IMR-90 (cell line): ENCODE measurements at regions not wholly inside any gene's neighbourhood (a gene's known extent, or its start where the extent isn't known, plus 50 kb on each side); places are given as distances from the start of the nearest gene placed in this dataset.

Experiments
- ATAC-seq: fragments of 200-7000 bp; cut with Tn5 transposase; 2 replicates; pipeline ENCODE4 v1.9.1; 2020; ENCODE audit warnings: low read depth, mild to moderate bottlenecking, moderate library complexity
- BruUV-seq: library from RNA; stranded (reverse); fragments of 400-500 nt; replicated peaks from 2 replicates; lab custom pipeline; 2021; lab: Mats Ljungman, UMichigan
- CTCF ChIA-PET: fragments of 300-600 bp; formaldehyde crosslinking; extraction: SDS; loops from one replicate; lab custom pipeline; 2021; ENCODE audit warnings: antibody characterized with exemption; lab: Yijun Ruan, JAX
- POLR2A ChIA-PET: fragments of 300-600 bp; sonication (Branson Sonifier 250); formaldehyde crosslinking; loops from one replicate; lab custom pipeline; 2022; ENCODE audit warnings: antibody characterized with exemption; ENCODE audit not compliant: unreplicated experiment; lab: Charles Lee
- DNase-seq: peaks from one replicate; pipeline ENCODE4 v3.0.0; 2013
- H2AFZ ChIP-seq: replicated peaks from 2 replicates; pipeline ENCODE3; 2013; ENCODE audit warnings: low read length, mild to moderate bottlenecking; ENCODE audit not compliant: poor library complexity
- H2AK5ac ChIP-seq: 2 replicates; pipeline ENCODE4 v1.6.1; 2013; ENCODE audit warnings: low read depth, low read length, inconsistent platforms
- H2AK9ac ChIP-seq: replicated peaks from 2 replicates; pipeline ENCODE3; 2013; ENCODE audit warnings: mild to moderate bottlenecking, low read depth, low read length, moderate library complexity; ENCODE audit not compliant: poor library complexity
- H2BK120ac ChIP-seq: 2 replicates; pipeline ENCODE4 v1.6.1; 2013; ENCODE audit warnings: low read depth, low read length, inconsistent platforms
- H2BK15ac ChIP-seq: 3 replicates; pipeline ENCODE4 v1.6.1; 2013; ENCODE audit warnings: low read depth, low read length, inconsistent platforms
- H2BK20ac ChIP-seq: 2 replicates; pipeline ENCODE4 v1.6.1; 2013; ENCODE audit warnings: low read depth, mild to moderate bottlenecking, inconsistent platforms, low read length, moderate library complexity
- H2BK5ac ChIP-seq: 2 replicates; pipeline ENCODE4 v1.6.1; 2013; ENCODE audit warnings: mild to moderate bottlenecking, low read depth, low read length, inconsistent platforms; ENCODE audit not compliant: poor library complexity, severe bottlenecking
- H3K14ac ChIP-seq: replicated peaks from 2 replicates; pipeline ENCODE4 v1.6.1; 2013; ENCODE audit warnings: low read depth, low read length, inconsistent platforms
- H3K18ac ChIP-seq: 2 replicates; pipeline ENCODE4 v1.6.1; 2013; ENCODE audit warnings: low read depth, low read length, control low read depth
- H3K23ac ChIP-seq: 2 replicates; pipeline ENCODE4 v1.6.1; 2013; ENCODE audit warnings: low read depth, low read length, inconsistent platforms
- H3K27ac ChIP-seq: 2 replicates; pipeline ENCODE4 v1.5.1; 2013; ENCODE audit warnings: mild to moderate bottlenecking, control low read depth, low read length; ENCODE audit not compliant: insufficient read depth
- H3K27me3 ChIP-seq: 2 replicates; pipeline ENCODE4 v1.6.1; 2013; ENCODE audit warnings: low read length; ENCODE audit not compliant: control insufficient read depth, insufficient read depth
- H3K36me3 ChIP-seq: 2 replicates; pipeline ENCODE4 v1.6.1; 2013; ENCODE audit warnings: low read length, mixed read lengths; ENCODE audit not compliant: control insufficient read depth, insufficient read depth
- H3K4ac ChIP-seq: 2 replicates; pipeline ENCODE4 v1.6.1; 2013; ENCODE audit warnings: low read depth, low read length, inconsistent platforms
- H3K4me1 ChIP-seq: 2 replicates; pipeline ENCODE4 v1.6.1; 2013; ENCODE audit warnings: low read length, mixed read lengths; ENCODE audit not compliant: control insufficient read depth, insufficient read depth
- H3K4me2 ChIP-seq: 2 replicates; pipeline ENCODE4 v1.6.1; 2013; ENCODE audit warnings: low read depth, mild to moderate bottlenecking, control low read depth, low read length, moderate library complexity
- H3K4me3 ChIP-seq: 2 replicates; pipeline ENCODE4 v1.5.1; 2013; ENCODE audit warnings: low read depth, mild to moderate bottlenecking, control low read depth, low read length, moderate library complexity; ENCODE audit not compliant: insufficient read depth
- H3K56ac ChIP-seq: 2 replicates; pipeline ENCODE4 v1.6.1; 2013; ENCODE audit warnings: low read length, inconsistent platforms; ENCODE audit not compliant: insufficient read depth; ENCODE audit errors: extremely low read depth
- H3K79me1 ChIP-seq, 2 experiments: 2 replicates each; pipeline ENCODE4 v1.6.1; 2013; ENCODE audit warnings: low read length in 2 of 2, inconsistent platforms in 1 of 2, low read depth in 1 of 2
- H3K9ac ChIP-seq: 2 replicates; pipeline ENCODE4 v1.6.1; 2013; ENCODE audit warnings: low read depth, low read length, control low read depth
- H3K9me1 ChIP-seq: 2 replicates; pipeline ENCODE4 v1.6.1; 2013; ENCODE audit warnings: low read length, inconsistent platforms; ENCODE audit not compliant: insufficient read depth
- H3K9me3 ChIP-seq: 2 replicates; pipeline ENCODE4 v1.6.1; 2013; ENCODE audit warnings: low read length; ENCODE audit not compliant: control insufficient read depth, insufficient read depth
- H4K20me1 ChIP-seq: 2 replicates; pipeline ENCODE4 v1.6.1; 2013; ENCODE audit warnings: low read length, inconsistent platforms; ENCODE audit not compliant: insufficient read depth
- H4K5ac ChIP-seq: 2 replicates; pipeline ENCODE4 v1.6.1; 2013; ENCODE audit warnings: mild to moderate bottlenecking, low read depth, low read length, control low read depth
- H4K8ac ChIP-seq, 2 experiments: 2 replicates each; pipeline ENCODE4 v1.6.1; 2013; ENCODE audit warnings: low read depth in 2 of 2, low read length in 2 of 2, control low read depth in 1 of 2, inconsistent platforms in 1 of 2
- H4K91ac ChIP-seq: 2 replicates; pipeline ENCODE4 v1.6.1; 2013; ENCODE audit warnings: low read depth, low read length, inconsistent platforms; ENCODE audit not compliant: insufficient read depth
- CEBPB ChIP-seq: IDR thresholded peaks from 2 replicates; pipeline ENCODE4 v1.6.1; 2012; ENCODE audit warnings: low read depth, low read length, improper control_type of control experiment
- CHD1 ChIP-seq: IDR thresholded peaks from 2 replicates; pipeline ENCODE4 v1.6.1; 2012; ENCODE audit warnings: low read depth, low read length, improper control_type of control experiment
- ELK1 ChIP-seq: fragments of 150-350 bp; IDR thresholded peaks from 2 replicates; pipeline ENCODE4 v1.6.1; 2016; ENCODE audit warnings: low read depth, mild to moderate bottlenecking, low read length, moderate library complexity, borderline replicate concordance
- FOS ChIP-seq: fragments of 150-350 bp; IDR thresholded peaks from 2 replicates; pipeline ENCODE4 v1.6.1; 2016; ENCODE audit warnings: low read depth, low read length
- MAFK ChIP-seq: IDR thresholded peaks from 2 replicates; pipeline ENCODE4 v1.6.1; 2012; ENCODE audit warnings: low read depth, low read length, improper control_type of control experiment
- MXI1 ChIP-seq: IDR thresholded peaks from 2 replicates; pipeline ENCODE4 v1.6.1; 2012; ENCODE audit warnings: low read depth, mild to moderate bottlenecking, low read length, moderate library complexity, borderline replicate concordance
- RAD21 ChIP-seq: IDR thresholded peaks from 2 replicates; pipeline ENCODE4 v1.6.1; 2012; ENCODE audit warnings: low read length, improper control_type of control experiment
- RFX5 ChIP-seq: IDR thresholded peaks from 2 replicates; pipeline ENCODE4 v1.8.0; 2012; ENCODE audit warnings: low read depth, mild to moderate bottlenecking, low read length, moderate library complexity
- USF2 ChIP-seq: fragments of 150-350 bp; IDR thresholded peaks from 2 replicates; pipeline ENCODE4 v1.6.1; 2017; ENCODE audit warnings: mild to moderate bottlenecking, antibody characterized with exemption, low read length, low read depth
- WGBS, 2 experiments: methylation state at CpG; one replicate each; pipeline versions ENCODE4 v1.1.5 to v1.1.7; 2013; ENCODE audit warnings: missing lambda C conversion rate in 2 of 2; ENCODE audit not compliant: insufficient read length in 1 of 2; ENCODE audit errors: extremely low coverage in 2 of 2; 5-methylcytosine and 5-hydroxymethylcytosine counted together
- dilution Hi-C: fragments of 300-500 bp; cut with HindIII; formaldehyde crosslinking; loops from one replicate; pipeline ENCODE4 v1.14.3; 2018; ENCODE audit warnings: low sequenced_read_pairs; ENCODE audit not compliant: unreplicated experiment
- in situ Hi-C: fragments of 300-500 bp; cut with MboI; formaldehyde crosslinking; loops from 3 replicates; pipeline ENCODE4 v1.14.3; 2019; ENCODE audit warnings: low sequenced_read_pairs, inconsistent platforms, mixed read lengths
- intact Hi-C: fragments of 100-400 bp; cut with micrococcal nuclease; formaldehyde crosslinking; loops from 2 replicates; pipeline ENCODE4 v1.10.0; 2022

GRCh38 chr5:74450095-74450494 is 190.4 kb downstream of the ENC1 start:
- ATAC-seq (no peak), DNase-seq (no peak)
- H4K20me1 ChIP-seq, result no peaks in the 10 kb centered on the region
- no peaks in the 10 kb centered on the region for H3K9me1 ChIP-seq
- no TSS peak for BruUV-seq
- H2BK15ac ChIP-seq, result no peak overlapping the region
- no peak overlapping the region for H2AFZ ChIP-seq
- no peak overlapping the region for H2BK5ac ChIP-seq
- H2BK120ac ChIP-seq, result no peak overlapping the region
- in situ Hi-C loops (no loop called here), intact Hi-C loops (no loop called here), dilution Hi-C loops (no loop called here)
- ChIA-PET CTCF (no interaction called here), POLR2A (no interaction called here)
- H3K27ac ChIP-seq, result no peak overlapping the region
- no peak overlapping the region for H3K4ac ChIP-seq
- H3K18ac ChIP-seq, result no peak overlapping the region
- no peak for TF ChIP-seq ELK1
- no peak for TF ChIP-seq MAFK
- no peak for TF ChIP-seq CEBPB
- no peak for TF ChIP-seq USF2
- TF ChIP-seq CHD1, result no peak
- no peak for TF ChIP-seq MXI1
- no peak for TF ChIP-seq RFX5
- TF ChIP-seq FOS, result no peak
- no peak for TF ChIP-seq RAD21
- H3K4me1 ChIP-seq, result no peaks in the 10 kb centered on the region
- no peak overlapping the region for H4K91ac ChIP-seq
- no peak overlapping the region for H4K5ac ChIP-seq
- H3K4me3 ChIP-seq, result no peak overlapping the region
- no peak overlapping the region for H4K8ac ChIP-seq
- H3K36me3 ChIP-seq, result no peaks in the 10 kb centered on the region
- no peak overlapping the region for H3K14ac ChIP-seq
- peaks cover 26% of the 10 kb centered on the region for H3K27me3 ChIP-seq
- WGBS, 2 experiments, result no CpG with 5 or more reads among the region's 2 CpGs
- H2BK20ac ChIP-seq, result no peak overlapping the region
- no peak overlapping the region for H3K56ac ChIP-seq
- no peak overlapping the region for H3K23ac ChIP-seq
- no peak overlapping the region for H2AK9ac ChIP-seq
- no peak overlapping the region for H3K9ac ChIP-seq
- no peaks in the 10 kb centered on the region for H3K9me3 ChIP-seq
- no peak overlapping the region for H3K4me2 ChIP-seq
- H3K79me1 ChIP-seq, result no peaks in the 10 kb centered on the region
- H2AK5ac ChIP-seq, result no peak overlapping the region
